ENCODE measurements at regions not wholly inside any gene's neighbourhood (a gene's known extent, or its start where the extent isn't known, plus 50 kb on each side); places are given as distances from the start of the nearest gene placed in this dataset.
"Not testable (repeated sequence)": the region's sequence is repeated elsewhere in the genome, so short reads cannot be mapped to it uniquely, and the experiment has no call there.

- no peak for DNase-seq
These were observed 670.4 kb downstream of the JRKL start for GRCh38 chr11:97060184-97060583.

GRCh38 chr11:97069160-97069559, 679.3 kb downstream of the JRKL start:
- no peak for DNase-seq

- no peak for DNase-seq
These were observed 682.6 kb downstream of the JRKL start for GRCh38 chr11:97072420-97072819.

- not testable (repeated sequence) for DNase-seq
These were observed 686.9 kb downstream of the JRKL start for GRCh38 chr11:97076666-97077065.

- no peak for DNase-seq
These were observed 688.6 kb downstream of the JRKL start for GRCh38 chr11:97078443-97078842.

- no peak for DNase-seq
These were observed 689.4 kb downstream of the JRKL start for GRCh38 chr11:97079244-97079643.

- no peak for DNase-seq
These were observed 697.6 kb downstream of the JRKL start for GRCh38 chr11:97087419-97087818.

- DNase-seq = no peak
These were observed 703.0 kb downstream of the JRKL start for GRCh38 chr11:97092823-97093222.

- DNase-seq = not testable (repeated sequence)
These were observed 712.4 kb downstream of the JRKL start for GRCh38 chr11:97102180-97102579.

GRCh38 chr11:97107604-97108003, 717.8 kb downstream of the JRKL start:
- DNase-seq = no peak

GRCh38 chr11:97109078-97109477, 719.3 kb downstream of the JRKL start:
- DNase-seq = no peak

GRCh38 chr11:97110376-97110775, 720.6 kb downstream of the JRKL start:
- no peak for DNase-seq

- no peak for DNase-seq
These were observed 721.7 kb downstream of the JRKL start for GRCh38 chr11:97111559-97111958.

- DNase-seq = no peak
These were observed 728.9 kb downstream of the JRKL start for GRCh38 chr11:97118614-97119200.

GRCh38 chr11:97123237-97123636, 733.4 kb downstream of the JRKL start:
- DNase-seq = no peak

- DNase-seq = no peak
These were observed 746.3 kb downstream of the JRKL start for GRCh38 chr11:97136067-97136466.

- no peak for DNase-seq
These were observed 751.2 kb downstream of the JRKL start for GRCh38 chr11:97140885-97141494.

- no peak for DNase-seq
These were observed 753.6 kb downstream of the JRKL start for GRCh38 chr11:97143463-97143862.

- DNase-seq = no peak
These were observed 759.9 kb downstream of the JRKL start for GRCh38 chr11:97149741-97150140.

- no peak for DNase-seq
These were observed 767.5 kb downstream of the JRKL start for GRCh38 chr11:97157221-97157740.

- DNase-seq = no peak
These were observed 768.4 kb downstream of the JRKL start for GRCh38 chr11:97158243-97158642.

GRCh38 chr11:97163631-97164191, 773.9 kb downstream of the JRKL start:
- DNase-seq = no peak

- no peak for DNase-seq
These were observed 812.2 kb downstream of the JRKL start for GRCh38 chr11:97201743-97202612.
